Stimulated activated CD8-positive, alpha-beta memory T cell treated with anti-CD3 and anti-CD28 coated beads, Interleukin-15, amount 100 ng/mL, for 48 hours (primary cell): ENCODE measurements at regions not wholly inside any gene's neighbourhood (a gene's known extent, or its start where the extent isn't known, plus 50 kb on each side); places are given as distances from the start of the nearest gene placed in this dataset.

Source experiments
- DNase-seq, 2 donors: peaks; one replicate each; pipeline ENCODE4 v3.0.0-alpha.2; 2020; ENCODE audit warnings: low read depth in 2 of 2

DNA sequence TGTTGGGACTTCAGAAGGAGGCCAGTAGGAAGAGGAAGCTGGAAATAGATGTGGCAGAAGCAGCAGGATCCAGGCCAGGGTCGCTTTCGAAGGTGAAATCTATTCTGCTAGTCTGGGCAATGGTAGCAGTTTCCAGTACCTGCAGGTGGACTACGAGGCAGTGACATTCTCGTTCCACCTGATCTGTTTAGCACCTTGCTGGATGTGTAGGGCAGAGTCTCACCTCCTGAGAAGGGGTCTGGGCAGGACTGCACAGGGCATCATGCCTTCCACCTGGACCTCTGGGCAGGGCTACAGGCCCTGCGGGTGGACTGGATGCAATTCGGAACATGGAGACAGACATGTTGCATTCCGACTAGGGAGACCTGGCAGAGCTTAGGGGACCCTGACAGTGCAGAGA is 254.8 kb upstream of the ZNF32 start:
- DNase-seq, result no peak

DNA sequence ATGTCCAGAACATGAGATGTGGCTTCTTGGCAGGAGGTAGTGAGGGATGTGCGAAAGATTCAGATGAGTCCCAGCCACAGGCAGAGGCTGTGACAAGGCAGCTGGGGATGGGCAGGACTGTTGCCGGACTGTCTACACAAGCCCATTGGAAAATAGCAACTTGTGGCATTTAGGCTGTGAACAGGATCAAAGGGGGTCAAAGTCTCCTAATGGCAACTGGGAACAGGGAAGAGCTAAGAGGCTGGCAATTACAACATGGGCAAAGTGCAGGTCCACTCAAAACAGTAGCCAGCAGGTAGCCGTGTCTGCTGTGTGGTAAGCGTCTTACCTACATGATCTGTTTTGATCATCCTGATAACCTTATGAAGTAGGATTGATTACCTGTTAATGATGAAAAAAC is 254.2 kb upstream of the ZNF32 start:
- DNase-seq, result no peak

DNA sequence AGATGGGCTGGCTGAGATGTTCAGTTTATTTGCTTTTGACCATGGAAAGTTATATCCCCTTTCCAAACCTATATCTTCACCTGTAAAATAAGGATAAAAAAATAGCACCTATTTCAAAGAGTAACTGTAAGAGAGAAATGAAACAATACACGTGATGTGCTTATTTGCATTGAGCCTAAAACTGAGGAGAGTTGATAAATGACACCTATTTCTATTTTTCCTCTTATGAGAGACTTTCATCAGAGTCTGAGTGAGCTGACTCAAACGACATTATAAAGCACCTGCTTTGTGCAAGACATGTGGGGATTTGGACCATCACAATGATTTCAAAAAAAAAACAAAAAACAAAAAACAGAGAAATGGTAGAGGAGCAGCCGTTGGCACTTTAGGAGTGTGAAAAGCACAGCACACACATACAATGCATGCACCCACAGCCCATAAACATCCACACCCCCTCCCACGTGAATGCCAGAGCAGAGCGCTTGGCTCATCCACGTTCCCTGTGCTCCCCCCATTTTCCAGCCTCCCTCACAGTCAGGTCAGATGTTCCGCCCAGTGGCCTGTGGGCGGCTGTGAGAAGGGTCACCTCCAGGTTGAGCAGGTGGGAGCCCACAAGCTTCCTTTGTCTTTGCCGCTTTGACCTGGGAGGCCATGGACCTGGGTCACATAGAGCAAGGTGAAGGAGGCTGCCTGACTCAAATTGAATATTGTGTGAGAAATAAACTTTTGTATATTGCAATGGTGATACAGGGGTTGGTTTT is 253.2 kb upstream of the ZNF32 start:
- no peak for DNase-seq

DNA sequence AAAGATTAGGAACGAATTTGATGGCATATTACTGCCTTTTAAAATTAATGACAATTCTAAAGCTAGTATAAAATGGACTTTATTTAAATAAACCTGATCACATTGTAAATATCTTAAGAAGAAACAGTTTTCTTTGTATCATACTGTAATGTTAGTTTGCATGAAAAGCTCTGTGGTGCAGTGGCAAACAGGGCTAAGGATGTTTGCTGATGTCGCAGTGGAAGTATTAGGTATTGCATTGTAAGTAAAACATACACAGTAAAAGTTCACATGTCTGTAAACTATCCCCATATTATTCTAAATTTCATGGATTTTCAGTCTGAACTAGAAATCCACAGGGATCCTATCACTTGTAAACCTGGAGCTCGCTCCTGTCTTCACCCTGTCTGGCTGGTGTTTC is 252.6 kb upstream of the ZNF32 start:
- no peak for DNase-seq

DNA sequence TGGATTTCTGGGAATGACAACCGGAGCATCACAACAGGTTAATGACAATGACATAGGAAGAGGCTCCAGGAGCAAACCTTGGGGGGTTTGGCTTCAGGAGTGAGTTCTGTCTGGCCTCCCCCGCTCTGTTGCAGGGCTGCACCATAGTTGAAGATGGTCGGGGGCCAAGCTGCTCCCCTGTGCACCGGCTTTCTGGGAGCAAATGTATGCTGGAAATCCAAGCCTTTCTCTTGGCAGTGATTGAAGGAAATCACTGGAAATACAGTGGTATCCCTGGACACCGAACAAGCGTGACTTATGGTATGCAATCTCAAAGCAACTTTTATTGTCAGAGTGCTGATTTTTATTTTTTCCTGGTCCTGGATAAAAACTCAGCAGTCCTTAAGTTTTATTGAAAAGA is 251.9 kb upstream of the ZNF32 start:
- DNase-seq, result no peak

DNA sequence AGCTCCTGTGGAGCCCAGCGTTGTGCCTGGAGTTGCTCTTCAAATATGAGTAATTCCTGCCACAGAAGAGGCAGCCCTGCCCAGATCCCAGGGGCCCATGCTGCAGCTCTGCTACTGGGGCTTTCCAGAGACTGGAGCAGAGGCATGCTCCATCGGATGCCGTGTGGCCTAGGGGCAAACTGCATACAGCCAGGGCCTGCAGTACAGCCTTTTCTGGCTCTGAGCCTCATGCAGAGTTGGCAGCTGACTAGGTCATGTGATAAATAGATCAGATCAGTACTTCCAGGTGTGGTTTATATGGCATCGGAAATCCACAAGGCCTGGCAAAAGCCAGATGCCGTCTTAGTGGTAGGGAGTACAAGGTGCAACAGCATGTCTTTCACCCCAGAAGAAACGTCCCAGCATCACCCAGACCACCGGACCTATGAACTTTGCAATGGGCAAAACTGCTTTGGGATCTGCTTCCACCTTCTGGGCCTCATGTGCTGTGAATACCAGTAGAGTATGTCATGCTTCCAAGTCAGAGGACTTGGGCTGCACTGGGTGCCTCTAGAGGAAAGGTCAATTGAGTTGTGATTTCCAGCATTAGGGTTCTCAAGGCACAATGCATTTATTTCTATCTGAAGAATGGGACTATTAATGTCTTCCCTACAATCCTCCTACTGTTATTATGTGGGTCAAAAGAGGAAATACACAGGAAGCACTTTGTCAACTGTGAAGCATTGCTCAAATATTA is 250.7 kb upstream of the ZNF32 start:
- DNase-seq, result no peak

- DNase-seq, result no peak
These were observed 249.9 kb upstream of the ZNF32 start for GRCh38 chr10:43898592-43898991.

- no peak for DNase-seq
These were observed 249.2 kb upstream of the ZNF32 start for GRCh38 chr10:43897765-43898419.

GRCh38 chr10:43892062-43892770 is 243.5 kb upstream of the ZNF32 start:
- DNase-seq, result no peak

DNA sequence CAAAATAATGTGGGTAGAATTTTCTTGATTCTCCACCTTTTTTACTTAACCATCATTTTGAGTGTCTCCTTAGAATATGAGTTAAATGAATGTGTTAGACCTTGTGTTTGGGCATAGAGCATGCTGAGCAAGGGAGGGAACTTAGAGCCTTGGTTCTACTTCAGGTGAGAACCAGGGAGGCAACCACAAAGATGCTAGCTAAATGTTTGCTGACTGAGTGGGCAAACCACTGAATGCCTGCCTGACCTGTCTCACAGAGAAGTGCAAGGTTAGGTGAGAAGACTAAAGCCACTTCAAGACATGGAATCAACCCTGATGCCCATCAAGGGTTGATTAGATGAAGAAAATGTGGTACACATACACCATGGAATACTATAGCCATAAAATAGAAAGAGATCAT is 242.6 kb upstream of the ZNF32 start:
- no peak for DNase-seq

DNA sequence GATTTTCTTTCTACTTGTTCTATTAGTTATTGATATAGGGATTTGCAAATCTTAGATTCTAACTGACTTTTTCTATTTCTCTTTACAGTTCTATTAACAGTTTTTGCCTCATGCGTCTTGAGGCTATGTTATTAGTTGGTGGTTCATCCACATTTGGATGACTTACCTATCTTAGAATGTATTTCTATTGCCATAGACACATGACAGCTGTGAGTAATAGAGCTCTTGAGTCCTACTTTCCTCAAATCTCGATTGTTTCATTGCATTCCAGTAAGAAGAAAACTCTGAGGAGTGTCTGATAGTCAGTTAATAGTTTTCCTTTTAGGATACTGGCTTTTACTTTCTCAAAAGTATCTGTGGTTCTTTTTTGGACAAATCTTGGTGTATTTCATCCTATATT is 241.4 kb upstream of the ZNF32 start:
- no peak for DNase-seq

GRCh38 chr10:43888586-43888985 is 239.9 kb upstream of the ZNF32 start:
- no peak for DNase-seq

DNA sequence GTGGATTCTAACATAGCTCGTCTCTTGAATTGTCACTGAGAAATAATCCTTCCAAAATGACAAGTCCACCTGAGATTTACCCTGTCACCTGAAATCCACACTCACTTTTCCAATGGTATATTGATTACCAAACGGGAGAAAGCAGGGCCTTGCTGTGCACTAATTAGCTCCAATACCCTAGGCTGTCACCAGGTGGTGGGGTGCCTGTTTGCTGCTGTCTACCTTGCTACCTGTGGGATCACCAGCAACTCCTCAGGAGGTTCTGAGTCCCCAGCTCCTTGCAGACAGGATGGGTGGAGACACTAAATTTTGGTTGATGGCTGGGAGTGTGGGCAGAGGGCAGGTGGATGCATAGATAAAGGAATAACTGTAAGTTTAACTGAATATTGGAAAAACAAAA is 237.2 kb upstream of the ZNF32 start:
- DNase-seq, result no peak

DNA sequence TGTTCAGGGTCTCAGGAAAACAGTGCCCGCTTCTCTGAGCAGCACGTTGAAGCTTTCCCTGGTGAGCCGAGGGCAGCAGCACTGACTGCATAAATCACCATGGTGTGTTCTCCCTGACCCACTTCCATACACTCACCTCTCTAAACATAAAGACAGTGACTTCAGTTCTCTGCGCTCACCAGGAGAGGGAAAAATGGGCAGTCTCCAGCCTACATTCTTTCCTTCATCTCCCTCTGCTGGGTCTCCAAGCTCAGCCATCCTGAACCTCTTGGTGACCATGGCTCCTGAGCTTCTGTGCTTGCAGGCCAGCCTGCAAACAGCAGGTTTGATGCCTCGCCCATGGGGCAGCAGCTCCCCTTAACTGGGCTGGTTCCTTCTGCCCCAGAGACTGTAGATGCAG is 236.6 kb upstream of the ZNF32 start:
- no peak for DNase-seq

- no peak for DNase-seq
These were observed 235.9 kb upstream of the ZNF32 start for GRCh38 chr10:43884501-43885105.

DNA sequence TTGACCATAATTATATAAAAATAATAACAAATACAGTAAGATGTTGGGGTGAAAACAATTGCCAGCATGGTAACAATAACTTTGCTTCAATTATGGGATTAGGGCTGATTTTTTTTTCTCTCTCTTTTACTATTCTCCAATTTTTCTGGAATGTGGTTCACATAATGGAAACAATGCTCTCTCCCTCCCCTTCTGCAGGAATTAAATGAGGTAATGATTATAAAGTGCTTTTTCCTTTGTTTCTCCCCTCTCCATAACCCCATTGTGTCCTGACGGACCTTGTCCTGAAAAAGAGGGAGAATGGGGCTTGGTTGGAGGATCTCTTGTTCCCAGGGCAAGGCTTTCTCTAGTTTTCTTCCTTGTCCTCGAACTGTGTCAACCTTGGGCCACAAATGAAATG is 234.0 kb upstream of the ZNF32 start:
- DNase-seq, result no peak

DNA sequence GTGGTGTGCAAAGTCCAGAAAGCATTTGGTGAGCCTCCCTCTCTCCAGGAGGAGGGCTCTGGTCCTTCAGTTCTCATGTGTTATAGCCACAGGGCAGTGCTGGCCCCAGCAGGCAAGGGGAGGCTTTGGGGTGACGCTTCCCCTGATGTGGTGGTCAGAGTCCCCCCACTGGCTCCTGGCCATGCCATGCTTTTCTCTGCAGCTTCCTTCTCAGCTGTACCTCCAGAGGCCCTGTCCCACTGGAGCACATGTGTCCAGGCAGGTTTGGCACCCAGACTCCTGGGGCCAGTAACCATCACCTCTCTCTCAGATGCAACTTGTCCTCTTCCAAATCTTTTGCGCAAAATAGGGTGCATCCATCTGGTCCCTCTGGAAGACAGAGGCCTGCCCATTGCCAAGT is 233.0 kb upstream of the ZNF32 start:
- no peak for DNase-seq

GRCh38 chr10:43880160-43880559 is 231.5 kb upstream of the ZNF32 start:
- no peak for DNase-seq

GRCh38 chr10:43879742-43880141 is 231.1 kb upstream of the ZNF32 start:
- DNase-seq, result no peak

- DNase-seq, result no peak
These were observed 230.5 kb upstream of the ZNF32 start for GRCh38 chr10:43879162-43879561.

DNA sequence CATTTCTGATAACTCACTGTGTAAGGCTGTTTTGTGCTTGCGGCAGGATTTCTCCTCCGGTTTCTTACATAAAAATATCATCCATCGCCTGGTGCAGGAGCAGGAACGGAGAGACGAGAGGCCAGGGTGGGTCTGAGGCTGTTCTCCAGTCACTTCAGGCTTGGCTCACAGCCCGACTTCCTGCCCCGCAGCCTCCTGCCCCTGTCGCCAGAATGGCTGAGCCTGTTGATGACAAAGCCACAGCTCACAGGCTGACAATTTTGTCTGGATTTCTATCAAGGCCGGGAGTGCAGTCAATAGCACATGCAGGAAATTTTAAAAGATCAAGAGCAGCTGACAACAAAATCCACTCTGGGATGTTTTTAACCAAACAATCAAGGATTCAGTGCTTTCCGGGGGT is 229.7 kb upstream of the ZNF32 start:
- DNase-seq, result no peak

DNA sequence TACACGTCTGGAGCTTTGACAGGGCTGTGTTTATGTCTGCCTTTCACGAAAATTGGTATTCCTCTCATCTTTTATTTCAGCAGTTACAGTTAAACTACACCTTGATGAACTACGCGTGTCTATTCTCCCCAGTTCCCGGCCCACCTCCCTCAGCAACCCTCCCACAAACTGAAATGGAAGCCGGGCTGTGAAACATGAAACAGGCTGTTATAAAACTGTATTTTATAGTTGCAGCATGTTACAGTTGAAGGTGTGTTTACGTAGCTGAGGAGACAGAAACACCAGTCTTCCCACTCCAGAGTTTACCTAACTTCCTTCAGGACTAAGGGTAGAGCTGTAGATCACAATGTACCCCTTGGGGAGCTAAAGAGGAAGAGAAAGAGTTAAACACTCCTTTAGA is 228.3 kb upstream of the ZNF32 start:
- no peak for DNase-seq
